Omental fat pad (tissue), 3 donors: ENCODE measurements at regions not wholly inside any gene's neighbourhood (a gene's known extent, or its start where the extent isn't known, plus 50 kb on each side); places are given as distances from the start of the nearest gene placed in this dataset.

Source experiments
- ATAC-seq: fragments of 150-250 bp; one replicate; pipeline ENCODE4 v1.9.1; 2016; ENCODE audit warnings: mild to moderate bottlenecking, moderate library complexity; ENCODE audit not compliant: low FRiP score
- DNase-seq: peaks from one replicate; pipeline ENCODE4 v3.0.0-alpha.2; 2019; ENCODE audit warnings: low spot score
- TF ChIP-seq, protein P1 (sequence below), 3 donors: fragments of 450-650 bp; IDR thresholded peaks; one replicate each; pipeline ENCODE4 v1.5.1; 2016 to 2017; ENCODE audit warnings: antibody characterized with exemption in 3 of 3, mild to moderate bottlenecking in 3 of 3, moderate library complexity in 2 of 3

DNA sequence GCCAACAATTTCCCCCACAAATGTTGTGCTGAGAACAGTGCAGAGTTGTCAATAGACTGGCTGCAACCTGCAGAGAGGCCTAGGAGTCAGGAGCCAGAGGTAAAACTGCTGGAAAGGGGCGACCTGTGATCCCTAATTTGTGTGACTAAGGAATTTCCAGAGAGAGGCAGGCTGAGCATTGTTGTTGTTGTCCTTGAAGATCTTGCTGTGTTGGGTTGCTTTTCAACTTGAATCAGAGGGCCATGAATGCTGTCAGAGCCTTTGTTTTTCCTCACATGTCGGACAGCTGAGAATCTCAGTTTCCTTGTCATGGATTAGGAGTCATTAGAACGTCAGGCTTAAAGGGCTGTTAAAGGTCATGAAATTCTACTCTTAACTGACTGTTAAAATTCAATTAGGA, 134.6 kb upstream of the ASTN2 start:
- ATAC-seq (no peak), DNase-seq (no peak)
- TF ChIP-seq, protein P1, sequence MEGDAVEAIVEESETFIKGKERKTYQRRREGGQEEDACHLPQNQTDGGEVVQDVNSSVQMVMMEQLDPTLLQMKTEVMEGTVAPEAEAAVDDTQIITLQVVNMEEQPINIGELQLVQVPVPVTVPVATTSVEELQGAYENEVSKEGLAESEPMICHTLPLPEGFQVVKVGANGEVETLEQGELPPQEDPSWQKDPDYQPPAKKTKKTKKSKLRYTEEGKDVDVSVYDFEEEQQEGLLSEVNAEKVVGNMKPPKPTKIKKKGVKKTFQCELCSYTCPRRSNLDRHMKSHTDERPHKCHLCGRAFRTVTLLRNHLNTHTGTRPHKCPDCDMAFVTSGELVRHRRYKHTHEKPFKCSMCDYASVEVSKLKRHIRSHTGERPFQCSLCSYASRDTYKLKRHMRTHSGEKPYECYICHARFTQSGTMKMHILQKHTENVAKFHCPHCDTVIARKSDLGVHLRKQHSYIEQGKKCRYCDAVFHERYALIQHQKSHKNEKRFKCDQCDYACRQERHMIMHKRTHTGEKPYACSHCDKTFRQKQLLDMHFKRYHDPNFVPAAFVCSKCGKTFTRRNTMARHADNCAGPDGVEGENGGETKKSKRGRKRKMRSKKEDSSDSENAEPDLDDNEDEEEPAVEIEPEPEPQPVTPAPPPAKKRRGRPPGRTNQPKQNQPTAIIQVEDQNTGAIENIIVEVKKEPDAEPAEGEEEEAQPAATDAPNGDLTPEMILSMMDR (IDR thresholded peaks at IDR 0.05), result no peak

DNA sequence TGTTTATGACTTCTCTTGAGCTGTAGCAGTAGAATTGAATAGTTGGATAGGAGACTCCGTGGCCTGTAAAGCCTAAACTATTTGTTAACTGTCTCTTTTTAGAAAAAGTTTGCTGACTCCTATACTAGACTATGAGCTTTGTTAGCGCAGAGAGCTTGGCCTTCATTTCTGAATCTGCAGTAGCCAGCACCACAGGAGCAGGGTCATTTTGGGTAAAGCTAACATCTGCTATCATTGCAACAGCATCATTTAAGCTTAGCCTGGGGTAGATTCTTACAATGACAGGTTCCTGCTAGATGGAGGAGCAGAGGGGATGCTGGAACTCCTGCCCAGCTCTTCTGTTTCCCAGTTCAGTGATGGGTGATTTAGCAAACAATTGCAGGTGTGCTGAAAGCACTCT, 133.7 kb upstream of the ASTN2 start:
- TF ChIP-seq, protein P1 (IDR thresholded peaks at IDR 0.05), result no peak
- ATAC-seq (no peak), DNase-seq (no peak)

DNA sequence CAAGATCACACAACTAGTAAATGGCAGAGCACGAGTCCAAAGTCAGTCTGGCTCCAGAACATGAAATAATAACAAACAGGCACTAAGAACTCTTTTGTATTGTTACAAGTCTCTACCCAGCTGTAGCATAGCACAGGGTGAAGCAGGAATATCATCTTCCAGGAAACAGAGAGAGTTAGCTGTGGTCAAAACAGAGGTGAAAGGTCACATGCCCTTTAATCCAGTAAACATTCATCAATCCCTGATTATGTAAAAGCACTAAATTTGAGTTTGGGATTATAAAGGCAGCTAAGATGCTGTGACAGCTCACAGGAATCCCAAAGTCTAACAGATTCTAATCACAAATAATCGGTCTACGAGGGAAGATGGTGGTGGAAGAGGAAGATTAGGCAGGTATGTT, 133.0 kb upstream of the ASTN2 start:
- DNase-seq (no peak), ATAC-seq (no peak)
- TF ChIP-seq, protein P1 (IDR thresholded peaks at IDR 0.05), result no peak

DNA sequence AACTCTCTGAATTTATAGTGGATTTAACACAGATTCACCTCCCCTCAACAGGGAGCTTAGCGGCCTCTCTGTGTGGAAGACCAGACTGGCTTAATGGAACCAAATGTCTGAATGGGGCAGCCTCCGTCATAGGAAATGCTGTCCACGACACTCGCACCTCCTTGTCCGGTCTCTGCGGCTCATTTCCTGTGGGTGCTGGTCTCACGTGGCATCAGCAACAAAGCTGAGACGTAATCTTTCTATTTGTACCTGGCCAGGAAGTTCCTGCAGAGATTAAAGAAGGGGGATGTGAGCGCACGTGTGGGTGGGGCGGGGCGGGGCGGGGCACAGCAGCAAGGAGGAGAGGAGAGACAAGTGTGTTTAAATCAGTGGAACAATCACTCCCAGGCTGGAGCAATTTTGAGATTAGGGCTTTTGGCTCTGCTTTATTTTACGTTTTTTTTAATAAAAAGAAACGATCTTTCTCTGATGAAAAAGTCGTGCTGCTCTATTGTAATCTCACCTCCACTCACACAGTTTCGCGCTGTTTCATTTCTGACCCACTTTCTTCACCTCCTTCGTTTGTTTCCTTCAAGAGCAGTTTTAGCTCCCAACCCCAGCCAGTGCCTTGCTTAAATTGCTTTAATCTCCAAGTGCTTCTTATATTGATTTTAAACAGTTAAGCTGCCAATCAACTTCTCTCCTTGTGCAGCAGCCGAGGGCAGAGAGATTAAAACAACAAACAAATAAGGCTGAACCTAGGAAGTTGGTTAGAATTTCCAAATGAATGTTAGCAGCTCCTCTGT, 132.2 kb upstream of the ASTN2 start:
- DNase-seq, result no peak
- TF ChIP-seq, protein P1 (IDR thresholded peaks at IDR 0.05), result no peak
- ATAC-seq, result no peak

DNA sequence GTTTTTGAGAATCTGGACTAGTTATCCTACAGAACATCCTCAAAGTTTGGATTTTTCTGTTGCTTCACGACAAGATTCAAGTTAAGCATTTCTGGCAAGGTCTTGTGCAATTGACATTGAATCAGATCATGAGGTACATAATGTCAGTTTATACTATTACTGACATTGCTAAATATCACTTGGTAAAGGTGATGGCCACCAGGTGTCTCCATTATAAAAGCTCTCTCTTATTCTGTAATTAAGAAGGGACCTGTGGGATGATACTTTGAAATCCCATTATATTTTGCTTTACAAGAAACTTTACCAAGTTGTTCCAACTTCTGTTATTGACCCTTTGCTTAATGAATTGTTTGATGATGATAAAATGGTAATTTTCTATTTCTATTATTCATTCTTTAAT, 131.0 kb upstream of the ASTN2 start:
- DNase-seq (no peak), ATAC-seq (no peak)
- TF ChIP-seq, protein P1 (IDR thresholded peaks at IDR 0.05), result no peak

DNA sequence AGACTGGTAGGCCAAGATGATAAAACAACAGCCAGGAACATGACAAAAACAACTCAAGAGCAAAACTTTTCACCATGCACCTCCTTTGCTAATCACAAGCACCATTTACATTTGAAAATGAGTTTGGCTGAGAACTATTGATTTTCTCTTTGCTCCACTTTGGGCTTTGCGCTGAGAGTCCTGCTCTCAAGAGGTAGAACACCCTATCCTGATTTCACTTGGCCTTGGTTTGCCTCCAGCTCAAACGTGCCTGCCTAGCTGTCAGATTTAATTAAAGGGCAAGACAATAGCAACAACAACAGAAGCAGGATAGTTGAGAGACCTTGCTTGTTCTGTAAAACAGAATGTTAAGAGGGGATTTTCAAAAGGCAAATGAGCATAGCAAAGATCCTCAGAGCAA, 128.2 kb upstream of the ASTN2 start:
- ATAC-seq, result no peak
- TF ChIP-seq, protein P1 (IDR thresholded peaks at IDR 0.05), result no peak
- no peak for DNase-seq

DNA sequence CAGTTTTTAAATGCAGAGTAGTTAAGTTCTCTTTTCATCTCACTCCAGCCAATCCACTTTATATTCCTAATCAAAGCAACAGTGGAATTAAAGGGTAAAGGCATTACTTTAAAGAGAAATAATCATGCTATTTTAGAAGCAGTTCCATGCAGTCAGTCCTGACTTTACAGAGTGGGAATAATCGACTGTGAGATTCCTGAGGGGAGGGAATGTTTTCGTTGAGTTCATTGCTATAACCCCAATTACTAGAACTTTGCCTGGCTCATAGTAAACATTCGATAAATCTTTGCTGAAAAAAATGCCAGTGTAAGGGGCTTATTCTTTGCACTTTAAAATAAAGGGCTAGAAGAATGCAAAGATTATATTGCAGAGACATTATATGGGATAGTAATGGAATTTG, 127.2 kb upstream of the ASTN2 start:
- TF ChIP-seq, protein P1 (IDR thresholded peaks at IDR 0.05), result no peak
- no peak for DNase-seq
- no peak for ATAC-seq
